NOMO-1 treated with DMSO at 0.1 percent for 48 hours (cell line): ENCODE measurements at regions not wholly inside any gene's neighbourhood (a gene's known extent, or its start where the extent isn't known, plus 50 kb on each side); places are given as distances from the start of the nearest gene placed in this dataset.

Experiments
- DNase-seq: peaks from one replicate; lab custom pipeline; 2025; ENCODE audit not compliant: unreplicated experiment; lab: John Stamatoyannopoulos, UW

GRCh38 chr13:106917673-106918556 lies 350.0 kb upstream of the ARGLU1 start:
- DNase-seq: peak; percentile 10

- no peak for DNase-seq
These were observed 349.2 kb upstream of the ARGLU1 start for GRCh38 chr13:106917024-106917571.

- no peak for DNase-seq
These were observed 348.5 kb upstream of the ARGLU1 start for GRCh38 chr13:106916329-106916976.

GRCh38 chr13:106915146-106915545 lies 347.2 kb upstream of the ARGLU1 start:
- no peak for DNase-seq

- no peak for DNase-seq
These were observed 343.7 kb upstream of the ARGLU1 start for GRCh38 chr13:106911627-106912026.

- no peak for DNase-seq
These were observed 343.1 kb upstream of the ARGLU1 start for GRCh38 chr13:106911020-106911419.

GRCh38 chr13:106906426-106906996 lies 338.6 kb upstream of the ARGLU1 start:
- no peak for DNase-seq

GRCh38 chr13:106905380-106906162 lies 337.6 kb upstream of the ARGLU1 start:
- DNase-seq: no peak

- DNase-seq: no peak
These were observed 331.5 kb upstream of the ARGLU1 start for GRCh38 chr13:106899442-106899841.

GRCh38 chr13:106898231-106898630 lies 330.3 kb upstream of the ARGLU1 start:
- DNase-seq: no peak

- DNase-seq: no peak
These were observed 320.2 kb upstream of the ARGLU1 start for GRCh38 chr13:106888148-106888547.

GRCh38 chr13:106887686-106888085 lies 319.7 kb upstream of the ARGLU1 start:
- DNase-seq: no peak

- DNase-seq: no peak
These were observed 316.0 kb upstream of the ARGLU1 start for GRCh38 chr13:106883976-106884375.

- no peak for DNase-seq
These were observed 314.3 kb upstream of the ARGLU1 start for GRCh38 chr13:106882246-106882645.

- DNase-seq: no peak
These were observed 311.9 kb upstream of the ARGLU1 start for GRCh38 chr13:106879806-106880205.

GRCh38 chr13:106874323-106874722 lies 306.4 kb upstream of the ARGLU1 start:
- no peak for DNase-seq

GRCh38 chr13:106873810-106874209 lies 305.9 kb upstream of the ARGLU1 start:
- no peak for DNase-seq

- no peak for DNase-seq
These were observed 299.3 kb upstream of the ARGLU1 start for GRCh38 chr13:106867249-106867648.

- no peak for DNase-seq
These were observed 297.9 kb upstream of the ARGLU1 start for GRCh38 chr13:106865716-106866440.

- no peak for DNase-seq
These were observed 291.6 kb upstream of the ARGLU1 start for GRCh38 chr13:106859533-106859904.
